22Rv1 (cell line): ENCODE measurements at regions not wholly inside any gene's neighbourhood (a gene's known extent, or its start where the extent isn't known, plus 50 kb on each side); places are given as distances from the start of the nearest gene placed in this dataset.

Source experiments
- H3K27ac ChIP-seq: fragments of 450-650 bp; 2 replicates; pipeline ENCODE4 v1.5.1; 2017
- CTCF ChIP-seq: fragments of 450-650 bp; IDR thresholded peaks from 2 replicates; pipeline ENCODE4 v1.5.1; 2017; ENCODE audit warnings: mild to moderate bottlenecking
- ZFX ChIP-seq: fragments of 450-650 bp; IDR thresholded peaks from 2 replicates; pipeline ENCODE4 v1.6.1; 2017; ENCODE audit warnings: antibody characterized with exemption, borderline replicate concordance

- H3K27ac ChIP-seq, result no peak overlapping the region
- TF ChIP-seq ZFX (no peak), CTCF (no peak)
Measured at GRCh38 chr13:31880851-31881494, 141.6 kb downstream of the RXFP2 start.

GRCh38 chr13:31881495-31881882 lies 142.2 kb downstream of the RXFP2 start:
- TF ChIP-seq ZFX (no peak), CTCF (no peak)
- no peak overlapping the region for H3K27ac ChIP-seq

GRCh38 chr13:31882794-31883193 lies 143.5 kb downstream of the RXFP2 start:
- TF ChIP-seq ZFX (no peak), CTCF (no peak)
- no peak overlapping the region for H3K27ac ChIP-seq

GRCh38 chr13:31884556-31884955 lies 145.2 kb downstream of the RXFP2 start:
- TF ChIP-seq CTCF, result no peak
- TF ChIP-seq ZFX, result no peak
- no peak overlapping the region for H3K27ac ChIP-seq

- H3K27ac ChIP-seq, result no peak overlapping the region
- TF ChIP-seq ZFX, result no peak
Measured at GRCh38 chr13:31885994-31886393, 145.6 kb upstream of the FRY start.

GRCh38 chr13:31887286-31887685 lies 144.3 kb upstream of the FRY start:
- H3K27ac ChIP-seq, result no peak overlapping the region
- no peak for TF ChIP-seq ZFX
- no peak for TF ChIP-seq CTCF

- H3K27ac ChIP-seq, result no peak overlapping the region
- TF ChIP-seq ZFX, result no peak
Measured at GRCh38 chr13:31890946-31891345, 140.6 kb upstream of the FRY start.

- no peak overlapping the region for H3K27ac ChIP-seq
- TF ChIP-seq CTCF (no peak), ZFX (no peak)
Measured at GRCh38 chr13:31891472-31891871, 140.1 kb upstream of the FRY start.

GRCh38 chr13:31894931-31895330 lies 136.6 kb upstream of the FRY start:
- H3K27ac ChIP-seq, result no peak overlapping the region
- TF ChIP-seq ZFX, result no peak
- no peak for TF ChIP-seq CTCF
